Pancreas (tissue), 10 donors: ENCODE measurements at regions not wholly inside any gene's neighbourhood (a gene's known extent, or its start where the extent isn't known, plus 50 kb on each side); places are given as distances from the start of the nearest gene placed in this dataset.

Experiments
- ATAC-seq, 4 donors: fragments of 200-7000 bp; cut with Tn5 transposase; one replicate each; pipeline versions ENCODE4 v1.8.0 to v1.9.1; 2020; ENCODE audit warnings: mild to moderate bottlenecking in 4 of 4, moderate library complexity in 4 of 4
- DNase-seq, 6 donors: peaks; one replicate each; pipeline ENCODE4 v3.0.0-alpha.2; 2020
- FAIRE-seq: peaks from 2 replicates; lab custom pipeline; 2012; peaks lifted over from hg19 to GRCh38; lab: Jason Lieb, UNC
- H3K27ac ChIP-seq, 4 donors: fragments of 200-600 bp; sonication (generic); 1 replicate in 3 of 4; 2 replicates in 1 of 4; pipeline versions ENCODE4 v1.5.0 to v1.8.0; 2020
- H3K27me3 ChIP-seq, 4 donors: fragments of 200-600 bp; one replicate each; pipeline ENCODE4 v1.8.0; 2021
- H3K36me3 ChIP-seq, 3 donors: fragments of 200-600 bp; sonication (generic) in 1 of 3; one replicate each; pipeline versions ENCODE4 v1.5.0 to v1.8.0; 2020 to 2021
- H3K4me1 ChIP-seq, 3 donors: fragments of 200-600 bp; one replicate each; pipeline ENCODE4 v1.8.0; 2021
- H3K4me3 ChIP-seq, 4 donors: fragments of 200-600 bp; sonication (generic) in 2 of 4; one replicate each; pipeline versions ENCODE4 v1.5.0 to v1.8.0; 2020 to 2021
- H3K9me3 ChIP-seq, 4 donors: fragments of 200-600 bp; one replicate each; pipeline ENCODE4 v1.8.0; 2021
- WGBS, 2 donors: extraction: QIAGEN DNeasy Blood & Tissue Kit; methylation state at CpG; one replicate each; pipeline ENCODE4 v1.1.7; 2013; 5-methylcytosine and 5-hydroxymethylcytosine counted together
- intact Hi-C, 3 donors: fragments of 100-400 bp; cut with DNase I; formaldehyde crosslinking; loops; one replicate each; pipeline versions ENCODE4 v1.11.1 to v1.14.2; 2022
- TF ChIP-seq, protein P1 (sequence below), 4 donors: fragments of 200-600 bp; sonication (generic) in 3 of 4; IDR thresholded peaks; one replicate each; pipeline versions ENCODE4 v1.5.0 to v1.8.0; 2021; ENCODE audit warnings: antibody characterized with exemption in 4 of 4
- donor health status: healthy with polysubstance abuse.
- donor health status: DM: no; HTN: no; CAD: no; lungs with moderate emphysema.
- donor health status: DM: no; HTN: no; CAD: no.
- donor health status: control.
- donor health status: control.
- donor health status: Bipolar disorder and iron deficiency.
- donor health status: DM: yes; HTN: yes; CAD: no.
- donor health status: DM: no; HTN: no; CAD: no.
- donor health status: DM: no; HTN: no; CAD: no.
- donor health status: DM: yes; HTN: yes; CAD: no.

DNA sequence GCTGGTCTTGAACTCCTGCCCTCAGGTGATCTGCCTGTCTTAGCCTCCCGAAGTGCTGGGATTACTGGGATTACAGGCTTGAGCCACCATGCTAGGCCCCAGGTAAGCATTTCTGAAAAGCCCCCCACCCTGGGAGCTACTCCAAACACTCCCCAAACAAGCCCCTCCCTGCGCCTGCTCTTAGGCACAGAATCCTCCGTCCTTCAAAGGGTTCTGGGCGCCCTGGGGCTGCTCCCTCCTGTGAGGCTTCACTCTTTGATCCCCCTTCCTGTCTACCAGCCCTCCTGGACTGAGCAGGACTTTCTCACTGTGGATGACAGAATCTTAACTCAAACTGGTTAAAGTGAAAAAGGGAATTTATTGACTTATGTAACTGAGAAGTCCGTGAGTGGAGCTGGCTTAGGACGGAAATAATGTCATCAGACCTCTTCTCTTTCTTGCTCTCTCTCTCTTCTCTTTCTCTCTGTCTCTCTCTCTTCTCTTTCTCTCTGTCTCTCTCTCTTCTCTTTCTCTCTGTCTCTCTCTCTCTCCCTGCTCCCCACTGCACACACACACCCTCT lies 66.9 kb upstream of the CLMN start:
- 78% methylated on average over 6 of the region's 6 CpGs for WGBS, 2 donors
- ATAC-seq: no peak

DNA sequence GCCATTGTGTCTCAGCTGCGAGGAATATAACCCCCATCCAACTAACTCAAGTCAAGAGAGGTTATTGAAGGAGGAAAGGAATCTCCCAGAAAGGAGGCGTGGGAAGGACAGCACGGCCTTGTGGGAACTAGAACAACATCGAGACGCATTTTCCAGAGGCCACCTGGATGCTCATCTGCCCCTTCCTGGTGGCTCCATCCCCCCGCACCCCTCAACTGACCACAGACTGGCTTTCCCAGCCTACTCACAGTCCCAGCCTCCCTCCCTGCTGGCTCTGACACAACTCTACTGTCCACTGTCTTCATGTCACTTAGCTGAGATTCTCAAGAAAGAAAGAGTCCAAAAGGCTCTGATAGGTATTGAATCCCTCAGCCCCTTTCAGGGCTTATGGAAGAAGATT lies 66.0 kb upstream of the CLMN start:
- H3K4me1 ChIP-seq: no peaks in the 10 kb centered on the region
- WGBS, 2 donors: 73 to 91% methylated on average over 6 of the region's 6 CpGs
- no peak overlapping the region for H3K4me3 ChIP-seq
- DNase-seq (no peak), ATAC-seq (no peak), FAIRE-seq (no peak)
- no peaks in the 10 kb centered on the region for H3K9me3 ChIP-seq
- TF ChIP-seq, protein P1, sequence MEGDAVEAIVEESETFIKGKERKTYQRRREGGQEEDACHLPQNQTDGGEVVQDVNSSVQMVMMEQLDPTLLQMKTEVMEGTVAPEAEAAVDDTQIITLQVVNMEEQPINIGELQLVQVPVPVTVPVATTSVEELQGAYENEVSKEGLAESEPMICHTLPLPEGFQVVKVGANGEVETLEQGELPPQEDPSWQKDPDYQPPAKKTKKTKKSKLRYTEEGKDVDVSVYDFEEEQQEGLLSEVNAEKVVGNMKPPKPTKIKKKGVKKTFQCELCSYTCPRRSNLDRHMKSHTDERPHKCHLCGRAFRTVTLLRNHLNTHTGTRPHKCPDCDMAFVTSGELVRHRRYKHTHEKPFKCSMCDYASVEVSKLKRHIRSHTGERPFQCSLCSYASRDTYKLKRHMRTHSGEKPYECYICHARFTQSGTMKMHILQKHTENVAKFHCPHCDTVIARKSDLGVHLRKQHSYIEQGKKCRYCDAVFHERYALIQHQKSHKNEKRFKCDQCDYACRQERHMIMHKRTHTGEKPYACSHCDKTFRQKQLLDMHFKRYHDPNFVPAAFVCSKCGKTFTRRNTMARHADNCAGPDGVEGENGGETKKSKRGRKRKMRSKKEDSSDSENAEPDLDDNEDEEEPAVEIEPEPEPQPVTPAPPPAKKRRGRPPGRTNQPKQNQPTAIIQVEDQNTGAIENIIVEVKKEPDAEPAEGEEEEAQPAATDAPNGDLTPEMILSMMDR (IDR thresholded peaks at IDR 0.05): no peak
- H3K27ac ChIP-seq: no peak overlapping the region
- no peaks in the 10 kb centered on the region for H3K27me3 ChIP-seq
- intact Hi-C loops: no loop called here
- H3K36me3 ChIP-seq: no peaks in the 10 kb centered on the region

More for the DNA sequence above, 66.9 kb upstream of the CLMN start:
- DNase-seq (no peak), FAIRE-seq (no peak)
- Histone ChIP-seq H3K4me3 (no peak overlapping the region), H3K27me3 (no peaks in the 10 kb centered on the region), H3K36me3 (no peaks in the 10 kb centered on the region), H3K27ac (no peak overlapping the region), H3K9me3 (no peaks in the 10 kb centered on the region), H3K4me1 (no peaks in the 10 kb centered on the region)
- intact Hi-C loops: no loop called here
- TF ChIP-seq, protein P1 (IDR thresholded peaks at IDR 0.05): no peak

DNA sequence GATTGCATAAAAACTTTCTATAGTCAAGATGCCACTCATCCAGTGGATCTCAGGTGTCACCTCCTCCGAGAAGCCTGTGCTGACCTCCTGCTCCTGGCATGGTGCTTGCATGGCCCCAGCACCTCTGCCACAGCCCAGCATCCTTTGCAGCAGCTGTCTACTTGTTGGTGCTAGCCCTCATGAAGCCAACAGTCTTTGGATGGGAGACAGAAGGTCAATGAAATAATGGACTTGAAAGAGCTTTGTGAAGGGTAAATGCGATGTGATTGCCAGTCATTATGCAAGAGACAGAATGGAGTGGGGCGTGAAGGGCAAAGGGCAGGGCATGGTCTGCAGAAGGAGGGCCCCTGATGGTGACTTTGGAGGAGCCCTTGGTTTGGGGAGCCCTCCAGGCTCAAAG lies 63.0 kb upstream of the CLMN start:
- FAIRE-seq: no peak
- no peaks in the 10 kb centered on the region for H3K27me3 ChIP-seq
- intact Hi-C loops: no loop called here
- WGBS, 2 donors: 89 to 92% methylated on average over 3 of the region's 3 CpGs
- TF ChIP-seq, protein P1 (IDR thresholded peaks at IDR 0.05): no peak
- no peak for ATAC-seq
- no peaks in the 10 kb centered on the region for H3K4me1 ChIP-seq
- no peak overlapping the region for H3K27ac ChIP-seq
- no peak overlapping the region for H3K4me3 ChIP-seq
- H3K9me3 ChIP-seq: peaks cover 0 to 5% (median 0%) of the 10 kb centered on the region in 4 donors
- DNase-seq: no peak
- no peaks in the 10 kb centered on the region for H3K36me3 ChIP-seq

DNA sequence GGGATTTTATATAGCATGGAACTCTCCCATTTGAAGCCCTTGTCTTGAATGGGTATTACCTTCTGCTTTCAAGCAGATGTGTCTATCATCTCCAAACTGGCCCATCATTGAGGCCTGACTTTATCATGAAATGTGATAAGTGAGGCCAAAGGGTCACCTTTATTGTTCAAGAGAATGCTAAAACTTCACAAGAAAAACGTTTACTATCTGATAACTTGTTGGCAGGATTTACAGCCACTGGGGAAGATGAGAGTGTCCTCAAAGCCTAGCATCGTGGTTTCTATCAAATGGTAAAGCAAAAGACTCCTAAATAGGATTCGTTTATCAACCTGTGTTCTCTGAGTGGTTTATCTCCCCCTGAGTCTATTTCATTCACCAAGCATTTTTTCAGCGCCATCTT lies 62.0 kb upstream of the CLMN start:
- Histone ChIP-seq H3K36me3 (no peaks in the 10 kb centered on the region), H3K27ac (no peak overlapping the region), H3K4me3 (no peak overlapping the region), H3K27me3 (no peaks in the 10 kb centered on the region), H3K9me3 (peaks cover 0 to 5% (median 0%) of the 10 kb centered on the region in 4 donors), H3K4me1 (no peaks in the 10 kb centered on the region)
- ATAC-seq (no peak), DNase-seq (no peak), FAIRE-seq (no peak)
- TF ChIP-seq, protein P1 (IDR thresholded peaks at IDR 0.05): no peak
- WGBS, 2 donors: 38 to 44% methylated on average over 4 of the region's 4 CpGs
- intact Hi-C loops: no loop called here

DNA sequence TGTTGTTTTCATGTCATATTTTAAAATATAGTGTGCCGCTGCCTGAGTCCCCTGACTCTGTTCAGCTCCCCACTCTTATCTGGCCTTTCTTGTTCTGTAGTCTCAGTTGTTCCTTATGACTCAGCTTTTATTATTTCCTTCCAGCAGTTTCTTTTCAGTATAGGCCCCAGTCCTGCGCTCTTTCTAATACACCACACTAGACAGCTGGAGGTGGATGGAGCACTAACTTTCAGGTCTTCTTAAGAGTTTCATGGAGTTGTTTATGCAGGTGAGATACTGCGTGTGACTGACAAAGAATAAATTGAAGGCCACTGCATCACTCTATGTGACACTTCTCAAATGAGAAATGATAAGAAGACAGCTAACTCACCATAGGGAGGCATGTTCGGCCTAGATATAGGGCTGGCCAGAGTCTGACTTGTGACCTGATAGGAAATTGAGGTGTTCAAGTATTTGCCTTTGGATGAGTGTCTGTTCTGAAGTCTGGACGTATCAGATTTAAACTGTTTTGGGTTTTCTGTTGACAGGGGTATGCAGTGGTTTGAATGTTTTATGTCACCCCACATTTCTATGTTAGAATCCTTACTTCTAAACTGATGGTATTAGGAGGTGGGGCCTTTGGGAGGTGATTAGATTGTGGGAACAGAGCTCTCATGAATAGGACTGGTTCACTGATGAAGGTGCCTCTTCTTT lies 60.8 kb upstream of the CLMN start:
- TF ChIP-seq, protein P1 (IDR thresholded peaks at IDR 0.05): no peak
- no peaks in the 10 kb centered on the region for H3K4me1 ChIP-seq
- FAIRE-seq (no peak), ATAC-seq (no peak), DNase-seq (no peak)
- no peaks in the 10 kb centered on the region for H3K27me3 ChIP-seq
- H3K27ac ChIP-seq: no peak overlapping the region
- 82 to 84% methylated on average over 5 of the region's 5 CpGs for WGBS, 2 donors
- H3K4me3 ChIP-seq: no peak overlapping the region
- H3K9me3 ChIP-seq: peaks cover 0 to 5% (median 0%) of the 10 kb centered on the region in 4 donors
- intact Hi-C loops: no loop called here
- no peaks in the 10 kb centered on the region for H3K36me3 ChIP-seq
